GM13976 (cell line): ENCODE measurements at regions not wholly inside any gene's neighbourhood (a gene's known extent, or its start where the extent isn't known, plus 50 kb on each side); places are given as distances from the start of the nearest gene placed in this dataset.

Source experiments
- DNase-seq: peaks from one replicate; pipeline ENCODE4 v3.0.0; 2012; ENCODE audit warnings: low spot score
- CTCF ChIP-seq: IDR thresholded peaks from 2 replicates; pipeline ENCODE4 v1.5.1; 2012; ENCODE audit warnings: borderline replicate concordance, mild to moderate bottlenecking; ENCODE audit not compliant: insufficient read depth; ENCODE audit errors: extremely low read depth, missing control alignments, control extremely low read depth
- in situ Hi-C: fragments of 300-500 bp; cut with MboI; formaldehyde crosslinking; loops from one replicate; pipeline ENCODE4 v1.12.0; 2022; ENCODE audit warnings: low sequenced_read_pairs, mixed read lengths, inconsistent platforms; ENCODE audit not compliant: unreplicated experiment

- no peak for TF ChIP-seq CTCF
- no peak for DNase-seq
- in situ Hi-C loops: no loop called here
Observed at GRCh38 chr17:63150490-63150889, 184.5 kb downstream of the TANC2 start.

GRCh38 chr17:63150994-63151464 lies 185.0 kb downstream of the TANC2 start:
- no peak for TF ChIP-seq CTCF
- in situ Hi-C loops: no loop called here
- DNase-seq: no peak

GRCh38 chr17:63151941-63152523 lies 186.0 kb downstream of the TANC2 start:
- no peak for TF ChIP-seq CTCF
- in situ Hi-C loops: no loop called here
- no peak for DNase-seq

- no peak for TF ChIP-seq CTCF
- in situ Hi-C loops: no loop called here
- DNase-seq: no peak
Observed at GRCh38 chr17:63153488-63153887, 187.5 kb downstream of the TANC2 start.

- no peak for TF ChIP-seq CTCF
- no peak for DNase-seq
- in situ Hi-C loops: no loop called here
Observed at GRCh38 chr17:63154586-63155244, 188.7 kb downstream of the TANC2 start.

- no peak for DNase-seq
- in situ Hi-C loops: no loop called here
- TF ChIP-seq CTCF: no peak
Observed at GRCh38 chr17:63156986-63157385, 191.0 kb downstream of the TANC2 start.
